Neural crest cell (in vitro differentiated cells): ENCODE measurements at regions not wholly inside any gene's neighbourhood (a gene's known extent, or its start where the extent isn't known, plus 50 kb on each side); places are given as distances from the start of the nearest gene placed in this dataset.
A peak's percentile ranks its signal among the peaks of the same experiment; 100 is the strongest.

Experiments used
- DNase-seq: peaks from one replicate; pipeline ENCODE4 v3.0.0; 2021; ENCODE audit warnings: low read depth, mixed read lengths, low spot score
- H3K27ac Mint-ChIP-seq: one replicate; pipeline ENCODE4 v1.8.0; 2021; ENCODE audit warnings: mild to moderate bottlenecking, mixed read lengths; ENCODE audit not compliant: unreplicated experiment
- H3K27me3 Mint-ChIP-seq: 2 replicates; pipeline ENCODE4 v1.8.0; 2021; ENCODE audit warnings: low read depth, mild to moderate bottlenecking, mixed read lengths
- H3K36me3 Mint-ChIP-seq: 2 replicates; pipeline ENCODE4 v1.8.0; 2021; ENCODE audit warnings: low read depth, mild to moderate bottlenecking, mixed read lengths
- H3K4me1 Mint-ChIP-seq: 2 replicates; pipeline ENCODE4 v1.8.0; 2021; ENCODE audit warnings: mixed read lengths
- H3K4me3 Mint-ChIP-seq: one replicate; pipeline ENCODE4 v1.8.0; 2021; ENCODE audit warnings: mild to moderate bottlenecking, mixed read lengths
- H3K9me3 Mint-ChIP-seq: 2 replicates; pipeline ENCODE4 v1.8.0; 2021; ENCODE audit warnings: mixed read lengths
- CTCF ChIP-seq: fragments of 200-600 bp; sonication (generic); conservative IDR thresholded peaks from 2 replicates; pipeline ENCODE4 v1.5.0; 2021; ENCODE audit warnings: antibody characterized with exemption, mild to moderate bottlenecking

DNA sequence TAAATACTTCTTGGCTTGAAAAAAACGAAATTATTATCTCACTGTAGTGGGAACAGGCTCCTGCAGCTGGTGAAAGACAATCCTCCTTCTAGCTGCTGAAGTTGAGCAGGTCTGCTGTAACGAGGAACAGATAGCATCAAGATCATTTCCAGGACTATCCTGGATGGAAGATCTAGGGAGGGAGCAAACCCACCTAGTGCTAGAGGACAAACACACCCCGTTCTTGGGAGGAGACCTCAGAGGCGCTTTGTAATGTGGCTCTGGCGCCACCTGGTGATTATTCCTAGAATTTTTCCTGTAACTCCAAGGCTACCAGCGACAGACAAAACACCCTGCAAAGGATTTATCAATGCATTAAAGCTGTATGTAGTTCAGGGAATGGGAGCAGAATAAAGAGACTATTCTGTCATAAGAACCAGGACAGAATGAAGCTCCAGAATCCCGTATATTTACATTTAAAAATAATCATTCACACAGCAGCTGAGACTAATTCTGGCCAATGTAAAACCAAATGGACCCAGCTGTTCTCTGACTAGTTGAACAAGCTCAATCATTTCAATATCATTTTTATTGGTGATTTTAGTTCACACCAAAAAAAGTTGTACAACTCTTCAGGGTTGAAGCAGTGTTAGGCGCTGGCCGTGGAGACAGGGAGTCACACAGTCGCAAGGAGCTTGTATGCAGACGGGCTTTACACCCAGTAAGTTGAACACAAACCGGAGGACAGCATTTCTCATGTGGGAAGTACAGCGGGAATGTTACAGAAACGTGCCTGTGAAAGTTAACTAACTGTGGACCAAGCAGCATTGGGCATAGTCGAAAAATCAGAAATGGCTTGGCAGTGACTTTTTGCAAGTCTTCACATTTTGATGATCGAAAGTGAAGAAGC lies 290.3 kb downstream of the TRIB2 start:
- Mint-ChIP-seq H3K4me3 (no peak overlapping the region), H3K36me3 (no peaks in the 10 kb centered on the region), H3K27me3 (no peaks in the 10 kb centered on the region), H3K9me3 (no peaks in the 10 kb centered on the region), H3K27ac (peak overlapping the region; percentile 85), H3K4me1 (peaks cover 34% of the 10 kb centered on the region)
- peak; percentile 94 for TF ChIP-seq CTCF
- DNase-seq = peak; percentile 76

GRCh38 chr2:13009027-13009642 lies 292.4 kb downstream of the TRIB2 start:
- no peaks in the 10 kb centered on the region for H3K9me3 Mint-ChIP-seq
- H3K4me1 Mint-ChIP-seq = peaks cover 34% of the 10 kb centered on the region
- H3K36me3 Mint-ChIP-seq = no peaks in the 10 kb centered on the region
- no peaks in the 10 kb centered on the region for H3K27me3 Mint-ChIP-seq
- no peak overlapping the region for H3K27ac Mint-ChIP-seq
- no peak for TF ChIP-seq CTCF
- DNase-seq = no peak
- H3K4me3 Mint-ChIP-seq = no peak overlapping the region

DNA sequence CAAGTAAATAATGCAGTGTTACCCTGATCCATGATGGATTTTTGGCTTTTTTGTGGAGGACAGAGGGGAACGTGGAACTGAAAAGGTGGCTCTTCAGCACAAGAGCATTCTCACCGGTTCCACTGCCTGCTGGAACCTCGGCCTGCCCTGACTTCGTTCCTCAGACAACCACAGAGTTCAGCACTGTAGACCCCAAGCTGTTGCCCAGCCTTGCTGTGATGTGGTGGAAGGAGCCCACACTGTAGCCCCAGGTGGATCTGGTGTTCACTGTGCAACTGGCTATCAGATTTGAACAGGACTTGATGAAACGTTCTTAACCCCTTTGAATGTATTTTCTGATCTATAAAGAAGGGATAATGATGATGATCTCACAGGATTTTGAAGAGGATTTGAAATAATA lies 293.5 kb downstream of the TRIB2 start:
- H3K27ac Mint-ChIP-seq = no peak overlapping the region
- no peak overlapping the region for H3K4me3 Mint-ChIP-seq
- H3K36me3 Mint-ChIP-seq = no peaks in the 10 kb centered on the region
- H3K9me3 Mint-ChIP-seq = no peaks in the 10 kb centered on the region
- TF ChIP-seq CTCF = no peak
- H3K4me1 Mint-ChIP-seq = peaks cover 40% of the 10 kb centered on the region
- no peaks in the 10 kb centered on the region for H3K27me3 Mint-ChIP-seq
- no peak for DNase-seq

GRCh38 chr2:13014783-13015182 lies 298.0 kb downstream of the TRIB2 start:
- peaks cover 22% of the 10 kb centered on the region for H3K4me1 Mint-ChIP-seq
- no peak for DNase-seq
- H3K4me3 Mint-ChIP-seq = no peak overlapping the region
- H3K27ac Mint-ChIP-seq = peak overlapping the region; percentile 4
- no peaks in the 10 kb centered on the region for H3K27me3 Mint-ChIP-seq
- no peaks in the 10 kb centered on the region for H3K9me3 Mint-ChIP-seq
- H3K36me3 Mint-ChIP-seq = no peaks in the 10 kb centered on the region
- TF ChIP-seq CTCF = no peak

GRCh38 chr2:13015532-13016320 lies 299.0 kb downstream of the TRIB2 start:
- no peaks in the 10 kb centered on the region for H3K36me3 Mint-ChIP-seq
- no peak for DNase-seq
- TF ChIP-seq CTCF = no peak
- H3K9me3 Mint-ChIP-seq = no peaks in the 10 kb centered on the region
- H3K4me3 Mint-ChIP-seq = no peak overlapping the region
- H3K4me1 Mint-ChIP-seq = peaks cover 19% of the 10 kb centered on the region
- no peaks in the 10 kb centered on the region for H3K27me3 Mint-ChIP-seq
- peak overlapping the region; percentile 57 for H3K27ac Mint-ChIP-seq
